GM23248 (cell line): ENCODE measurements at regions not wholly inside any gene's neighbourhood (a gene's known extent, or its start where the extent isn't known, plus 50 kb on each side); places are given as distances from the start of the nearest gene placed in this dataset.

ENCODE experiments used
- DNase-seq: peaks from one replicate; pipeline ENCODE4 v3.0.0-alpha.2; 2015
- H2AFZ ChIP-seq: fragments of 200-600 bp; sonication (generic); 2 replicates; pipeline ENCODE4 v1.6.1; 2016; ENCODE audit warnings: antibody characterized with exemption
- H3F3A ChIP-seq: fragments of 200-600 bp; sonication (generic); 2 replicates; pipeline ENCODE4 v1.6.1; 2016; ENCODE audit warnings: mild to moderate bottlenecking, antibody characterized with exemption, mixed run types; ENCODE audit not compliant: insufficient read depth
- H3K27ac ChIP-seq: fragments of 200-600 bp; sonication (generic); 2 replicates; pipeline ENCODE4 v1.5.1; 2016; ENCODE audit warnings: mild to moderate bottlenecking
- H3K27me3 ChIP-seq: fragments of 200-600 bp; sonication (generic); replicated peaks from 2 replicates; pipeline ENCODE4 v1.6.1; 2016; ENCODE audit warnings: mild to moderate bottlenecking; ENCODE audit not compliant: insufficient read depth
- H3K36me3 ChIP-seq: fragments of 200-600 bp; sonication (generic); 2 replicates; pipeline ENCODE4 v1.6.1; 2016; ENCODE audit warnings: low read depth, mild to moderate bottlenecking
- H3K4me1 ChIP-seq: fragments of 200-600 bp; sonication (generic); 2 replicates; pipeline ENCODE4 v1.6.1; 2016; ENCODE audit warnings: mild to moderate bottlenecking; ENCODE audit not compliant: insufficient read depth
- H3K4me2 ChIP-seq: fragments of 200-600 bp; sonication (generic); one replicate; pipeline ENCODE4 v1.6.1; 2016; ENCODE audit warnings: mild to moderate bottlenecking; ENCODE audit not compliant: unreplicated experiment
- H3K4me3 ChIP-seq: fragments of 200-600 bp; sonication (generic); 2 replicates; pipeline ENCODE4 v1.5.1; 2016; ENCODE audit warnings: mild to moderate bottlenecking
- H3K79me2 ChIP-seq: fragments of 200-600 bp; sonication (generic); 2 replicates; pipeline ENCODE4 v1.6.1; 2016; ENCODE audit warnings: mild to moderate bottlenecking; ENCODE audit not compliant: insufficient read depth
- H3K9ac ChIP-seq: fragments of 200-600 bp; sonication (generic); 2 replicates; pipeline ENCODE4 v1.6.1; 2016; ENCODE audit warnings: mild to moderate bottlenecking
- H3K9me2 ChIP-seq: fragments of 200-600 bp; sonication (generic); 2 replicates; pipeline ENCODE4 v1.6.1; 2016; ENCODE audit warnings: mixed run types, mild to moderate bottlenecking, moderate library complexity; ENCODE audit not compliant: insufficient read depth
- H3K9me3 ChIP-seq: fragments of 200-600 bp; sonication (generic); one replicate; pipeline ENCODE4 v1.6.1; 2017; ENCODE audit warnings: low read depth
- H4K20me1 ChIP-seq: fragments of 200-600 bp; sonication (generic); 2 replicates; pipeline ENCODE4 v1.6.0; 2016; ENCODE audit not compliant: insufficient read depth
- EZH2 ChIP-seq: fragments of 200-600 bp; sonication (generic); IDR thresholded peaks from 2 replicates; pipeline ENCODE4 v1.6.1; 2018; ENCODE audit warnings: antibody characterized with exemption, mild to moderate bottlenecking; ENCODE audit not compliant: insufficient read depth, poor library complexity, severe bottlenecking
- EZH2phosphoT487 ChIP-seq: fragments of 200-600 bp; sonication (generic); IDR thresholded peaks from 2 replicates; pipeline ENCODE4 v1.6.1; 2018; ENCODE audit warnings: antibody characterized with exemption, moderate library complexity, mild to moderate bottlenecking, low read depth; ENCODE audit not compliant: insufficient read depth
- WGBS, 2 experiments: methylation state at CpG; one replicate each; pipeline ENCODE4 v1.1.6; 2015 to 2017; ENCODE audit warnings: low lambda C conversion rate in 2 of 2, low coverage in 1 of 2; ENCODE audit errors: missing lambda C conversion rate in 2 of 2; 5-methylcytosine and 5-hydroxymethylcytosine counted together
- in situ Hi-C: fragments of 300-500 bp; cut with MboI; formaldehyde crosslinking; loops from 2 replicates; pipeline ENCODE4 v1.15.0; 2020

DNA sequence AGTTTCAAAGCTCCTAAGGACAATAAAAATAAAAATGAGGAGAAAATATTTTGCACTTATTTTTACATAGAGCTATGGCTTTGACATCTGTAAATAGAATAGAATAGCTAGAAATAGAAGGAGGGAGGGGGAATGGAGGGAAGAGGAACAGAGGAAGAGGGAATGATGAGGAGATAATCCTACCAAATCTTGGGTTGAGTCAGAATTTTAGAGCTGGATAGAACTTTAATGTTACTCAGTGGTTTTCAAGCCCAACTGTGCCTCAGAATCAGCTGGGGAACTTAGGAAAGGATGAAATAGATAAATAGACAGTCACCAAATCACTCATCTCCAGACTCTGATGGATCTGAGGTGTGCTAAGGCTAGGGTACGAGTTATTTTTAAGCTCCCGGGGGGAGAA lies 190.3 kb upstream of the FREM1 start:
- Histone ChIP-seq H3K9ac (no peak overlapping the region), H3K9me3 (no peaks in the 10 kb centered on the region), H3K36me3 (no peaks in the 10 kb centered on the region), H4K20me1 (no peaks in the 10 kb centered on the region), H3K27me3 (peaks cover 6% of the 10 kb centered on the region; the same call in 1 of the 2 replicates), H3K79me2 (no peaks in the 10 kb centered on the region), H3K27ac (no peak overlapping the region), H3F3A (no peaks in the 10 kb centered on the region), H3K4me1 (no peaks in the 10 kb centered on the region), H2AFZ (no peak overlapping the region), H3K9me2 (no peaks in the 10 kb centered on the region), H3K4me3 (no peak overlapping the region), H3K4me2 (no peak overlapping the region)
- TF ChIP-seq EZH2phosphoT487 (no peak), EZH2 (no peak)
- in situ Hi-C loops, result no loop called here
- no peak for DNase-seq
- WGBS, 2 experiments, result 41% methylated on average over 2 of the region's 2 CpGs

- Histone ChIP-seq H3F3A (no peaks in the 10 kb centered on the region), H3K9me2 (no peaks in the 10 kb centered on the region), H3K4me2 (no peak overlapping the region), H3K27me3 (0 out of 2 replicates have a peak, but pooled peaks cover 6% of the 10 kb centered on the region), H2AFZ (no peak overlapping the region), H3K27ac (no peak overlapping the region), H3K9ac (no peak overlapping the region), H3K9me3 (no peaks in the 10 kb centered on the region), H3K36me3 (no peaks in the 10 kb centered on the region), H3K79me2 (no peaks in the 10 kb centered on the region), H3K4me3 (no peak overlapping the region), H4K20me1 (no peaks in the 10 kb centered on the region), H3K4me1 (no peaks in the 10 kb centered on the region)
- in situ Hi-C loops, result no loop called here
- 59 to 61% methylated on average over 2 of the region's 2 CpGs for WGBS, 2 experiments
- TF ChIP-seq EZH2phosphoT487, result no peak
- DNase-seq, result no peak
Measured at GRCh38 chr9:15096972-15097371, 186.7 kb upstream of the FREM1 start.

DNA sequence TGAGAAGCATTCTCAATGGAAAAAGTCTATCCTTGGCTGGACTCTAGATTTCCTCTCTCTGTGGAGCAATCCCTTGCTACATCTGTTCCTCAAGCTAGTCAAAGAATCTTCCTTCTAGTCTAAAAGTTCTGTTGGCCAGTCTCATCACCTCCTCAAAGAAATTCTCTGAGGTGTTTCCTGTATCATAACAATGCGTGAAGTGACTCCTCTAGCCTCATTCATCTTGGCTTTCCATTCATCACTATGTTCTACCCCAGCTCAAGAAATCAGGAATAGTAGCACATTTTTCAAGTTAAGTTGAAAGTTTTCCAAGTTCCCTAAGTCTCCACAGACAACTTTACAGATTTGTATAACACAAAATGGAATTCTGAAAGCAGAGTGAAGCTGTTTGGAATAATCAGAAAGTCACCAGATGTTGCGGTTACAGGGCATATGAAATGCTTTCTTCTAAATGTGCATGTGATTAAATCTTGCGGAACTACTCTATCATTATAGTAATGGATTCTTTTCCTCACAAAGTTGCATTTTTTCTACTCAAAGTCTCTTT lies 176.6 kb upstream of the FREM1 start:
- WGBS, 2 experiments, result 1 to 10% methylated on average over 3 of the region's 3 CpGs
- Histone ChIP-seq H3K4me1 (0 out of 2 replicates have a peak, but pooled peaks cover 3% of the 10 kb centered on the region), H3K36me3 (no peaks in the 10 kb centered on the region), H3K9me2 (no peaks in the 10 kb centered on the region), H3F3A (0 out of 2 replicates have a peak, but pooled peaks cover 5% of the 10 kb centered on the region), H3K9ac (no peak overlapping the region), H2AFZ (no peak overlapping the region), H4K20me1 (no peaks in the 10 kb centered on the region), H3K27me3 (no peaks in the 10 kb centered on the region), H3K9me3 (no peaks in the 10 kb centered on the region), H3K79me2 (no peaks in the 10 kb centered on the region), H3K4me2 (no peak overlapping the region), H3K27ac (no peak overlapping the region), H3K4me3 (no peak overlapping the region)
- peak; percentile 31 for DNase-seq
- no peak for TF ChIP-seq EZH2phosphoT487
- TF ChIP-seq EZH2, result no peak
- in situ Hi-C loops, result no loop called here

GRCh38 chr9:15086156-15086763 lies 176.0 kb upstream of the FREM1 start:
- Histone ChIP-seq H3K4me2 (no peak overlapping the region), H3K79me2 (no peaks in the 10 kb centered on the region), H2AFZ (no peak overlapping the region), H4K20me1 (no peaks in the 10 kb centered on the region), H3K4me3 (no peak overlapping the region), H3K27me3 (no peaks in the 10 kb centered on the region), H3K4me1 (0 out of 2 replicates have a peak, but pooled peaks cover 3% of the 10 kb centered on the region), H3K36me3 (no peaks in the 10 kb centered on the region), H3F3A (0 out of 2 replicates have a peak, but pooled peaks cover 5% of the 10 kb centered on the region), H3K27ac (no peak overlapping the region), H3K9ac (no peak overlapping the region), H3K9me3 (no peaks in the 10 kb centered on the region), H3K9me2 (no peaks in the 10 kb centered on the region)
- peak; percentile 6 for DNase-seq
- 23 to 24% methylated on average over 6 of the region's 6 CpGs for WGBS, 2 experiments
- TF ChIP-seq EZH2, result no peak
- no peak for TF ChIP-seq EZH2phosphoT487
- in situ Hi-C loops, result no loop called here
